ENCODE measurements at regions not wholly inside any gene's neighbourhood (a gene's known extent, or its start where the extent isn't known, plus 50 kb on each side); places are given as distances from the start of the nearest gene placed in this dataset.

DNA sequence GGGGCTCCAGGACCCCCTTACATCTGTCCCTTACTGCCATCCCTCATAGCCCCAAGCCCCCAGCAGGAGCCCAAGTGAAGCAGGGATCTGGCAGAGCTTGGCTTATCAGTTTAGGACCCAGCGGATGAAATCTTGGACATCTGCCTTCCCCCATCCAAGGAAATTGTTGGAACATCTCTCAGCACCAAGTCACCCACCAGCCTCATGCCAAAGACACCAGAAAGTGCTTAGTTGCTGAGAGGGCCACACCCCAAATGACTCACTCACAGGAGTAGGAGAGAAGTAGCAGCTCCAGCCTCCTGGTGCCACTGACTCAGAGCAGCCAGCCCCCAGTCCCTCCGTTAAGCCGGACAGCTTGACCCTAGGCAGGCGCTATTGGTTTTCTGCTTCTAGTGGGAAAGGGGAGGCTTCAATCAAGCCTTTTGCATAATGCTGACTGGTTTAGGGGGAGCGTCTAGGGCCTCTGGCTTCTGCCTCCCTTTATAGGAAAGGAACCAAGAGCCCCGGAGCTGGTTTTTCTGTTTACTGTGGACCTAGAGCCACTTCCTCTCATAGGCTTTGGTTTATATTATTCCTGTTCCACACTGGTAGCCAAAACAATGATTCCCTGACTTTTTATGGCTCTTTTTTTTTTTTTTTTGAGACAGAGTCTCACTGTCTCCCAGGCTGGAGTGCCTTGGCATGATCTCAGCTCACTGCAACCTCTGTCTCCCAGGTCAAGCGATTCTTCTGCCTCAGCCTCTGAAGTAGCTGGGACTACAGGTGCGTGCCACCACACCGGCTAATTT is 114.2 kb upstream of the IPO9 start:
- TF ChIP-seq, protein P1, sequence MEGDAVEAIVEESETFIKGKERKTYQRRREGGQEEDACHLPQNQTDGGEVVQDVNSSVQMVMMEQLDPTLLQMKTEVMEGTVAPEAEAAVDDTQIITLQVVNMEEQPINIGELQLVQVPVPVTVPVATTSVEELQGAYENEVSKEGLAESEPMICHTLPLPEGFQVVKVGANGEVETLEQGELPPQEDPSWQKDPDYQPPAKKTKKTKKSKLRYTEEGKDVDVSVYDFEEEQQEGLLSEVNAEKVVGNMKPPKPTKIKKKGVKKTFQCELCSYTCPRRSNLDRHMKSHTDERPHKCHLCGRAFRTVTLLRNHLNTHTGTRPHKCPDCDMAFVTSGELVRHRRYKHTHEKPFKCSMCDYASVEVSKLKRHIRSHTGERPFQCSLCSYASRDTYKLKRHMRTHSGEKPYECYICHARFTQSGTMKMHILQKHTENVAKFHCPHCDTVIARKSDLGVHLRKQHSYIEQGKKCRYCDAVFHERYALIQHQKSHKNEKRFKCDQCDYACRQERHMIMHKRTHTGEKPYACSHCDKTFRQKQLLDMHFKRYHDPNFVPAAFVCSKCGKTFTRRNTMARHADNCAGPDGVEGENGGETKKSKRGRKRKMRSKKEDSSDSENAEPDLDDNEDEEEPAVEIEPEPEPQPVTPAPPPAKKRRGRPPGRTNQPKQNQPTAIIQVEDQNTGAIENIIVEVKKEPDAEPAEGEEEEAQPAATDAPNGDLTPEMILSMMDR (conservative IDR thresholded peaks at IDR 0.05; ENCODE audit: low read depth, low read length): no peak
- TF ChIP-seq EZH2 (IDR thresholded peaks at IDR 0.05; ENCODE audit: borderline replicate concordance, low read depth, low read length, poor library complexity, severe bottlenecking): no peak
